HG03159 (cell line): ENCODE measurements at regions not wholly inside any gene's neighbourhood (a gene's known extent, or its start where the extent isn't known, plus 50 kb on each side); places are given as distances from the start of the nearest gene placed in this dataset.

Experiments
- ATAC-seq: cut with Tn5 transposase; IDR thresholded peaks from one replicate; pipeline ENCODE4 v1.9.1; 2021; ENCODE audit warnings: mild to moderate bottlenecking, moderate library complexity; ENCODE audit not compliant: unreplicated experiment

DNA sequence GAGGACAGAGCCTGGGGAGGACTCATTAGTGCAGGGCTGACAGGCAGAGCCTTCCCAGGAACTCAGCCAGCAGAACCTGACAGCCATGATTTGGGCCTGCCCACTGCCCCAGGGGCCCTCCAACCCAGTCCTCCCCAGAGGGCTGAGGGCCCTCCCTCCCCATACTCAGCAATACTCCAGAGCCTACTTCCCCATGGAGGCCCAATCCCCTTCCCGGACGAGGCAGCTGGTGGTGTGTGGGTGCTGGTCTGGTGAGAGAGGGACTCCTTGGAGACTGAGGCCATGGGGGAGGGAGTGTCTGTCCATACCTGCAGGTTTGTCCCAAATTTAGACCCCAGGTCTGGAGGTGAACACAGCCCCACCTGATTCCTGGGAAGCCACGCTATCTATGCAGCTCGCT, 120.9 kb upstream of the MLN start:
- no peak for ATAC-seq

DNA sequence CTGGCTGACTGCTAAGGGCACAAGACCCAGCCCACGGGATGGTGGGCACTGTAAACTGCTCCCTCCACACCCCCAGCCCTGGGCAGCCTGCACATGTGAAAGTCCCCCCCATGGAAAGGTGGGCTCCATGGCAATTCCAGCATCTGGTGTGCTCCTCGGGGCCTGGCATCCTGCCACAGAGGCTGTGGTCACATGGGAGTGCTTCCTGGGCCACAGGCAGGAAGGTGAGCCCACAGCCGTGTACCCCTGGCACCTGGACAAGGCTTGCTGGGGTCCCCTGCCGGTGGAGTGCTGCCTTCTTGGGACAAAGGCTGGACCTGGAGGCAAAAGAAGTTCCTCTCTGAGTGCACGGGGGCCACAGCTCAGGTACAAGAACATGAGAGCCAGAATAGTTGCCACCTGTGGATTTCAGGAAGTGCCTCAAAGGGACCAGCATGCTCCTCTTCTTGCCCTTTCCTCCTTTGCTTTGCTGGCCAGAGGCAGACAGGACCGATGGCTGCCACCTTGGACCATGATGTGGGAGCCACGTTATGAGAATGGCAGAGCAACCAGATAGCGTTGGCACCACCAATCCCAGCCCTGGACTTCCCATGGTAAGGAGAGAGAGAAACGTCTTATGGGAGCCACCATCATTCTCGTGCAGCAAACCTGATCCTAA, 120.2 kb upstream of the MLN start:
- ATAC-seq: no peak

DNA sequence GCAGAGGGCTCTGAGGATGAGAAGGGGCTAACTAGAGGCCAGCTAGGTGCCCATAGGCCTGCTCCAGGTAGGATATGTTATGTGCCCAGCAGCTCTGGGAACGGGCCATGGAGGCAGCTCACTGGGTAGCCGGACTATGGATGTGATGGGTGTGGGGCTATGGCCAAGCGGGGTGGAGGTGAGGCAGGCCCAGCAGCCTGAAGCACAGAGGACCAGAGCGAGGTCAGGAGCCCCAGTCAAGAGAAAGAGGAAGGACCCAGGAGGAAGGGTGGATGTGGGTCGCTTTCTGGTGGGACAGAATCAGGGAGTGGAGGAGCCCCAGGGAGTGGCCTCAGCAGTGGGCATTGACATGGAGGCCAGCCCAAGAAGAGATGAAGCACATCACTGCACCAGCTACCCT, 117.9 kb upstream of the MLN start:
- ATAC-seq: no peak

DNA sequence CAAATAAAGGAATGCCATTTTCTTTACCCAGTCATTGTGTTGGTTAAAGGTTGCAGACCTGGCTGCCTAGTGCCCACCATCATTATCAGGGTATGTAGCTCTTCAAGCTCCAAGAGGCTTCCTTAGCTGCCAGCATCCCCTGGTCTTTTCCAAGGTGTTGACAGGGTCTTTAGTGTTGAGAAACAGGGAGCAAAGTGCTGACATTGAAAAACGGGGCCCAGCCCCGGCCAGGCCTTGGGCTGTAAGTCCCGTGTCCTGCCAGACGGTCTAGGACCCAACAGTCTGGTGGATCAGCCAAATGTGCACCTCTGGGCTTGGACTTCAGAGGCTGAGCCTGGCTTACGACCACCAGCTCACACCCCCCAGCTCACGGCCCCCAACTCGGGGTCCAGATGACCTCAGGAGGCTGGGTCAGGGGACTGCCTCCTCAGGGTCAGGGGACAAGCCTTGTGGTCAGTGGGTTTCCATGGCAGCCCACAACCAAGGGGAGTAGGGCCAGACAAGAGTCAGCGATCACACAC, 114.4 kb upstream of the MLN start:
- no peak for ATAC-seq

DNA sequence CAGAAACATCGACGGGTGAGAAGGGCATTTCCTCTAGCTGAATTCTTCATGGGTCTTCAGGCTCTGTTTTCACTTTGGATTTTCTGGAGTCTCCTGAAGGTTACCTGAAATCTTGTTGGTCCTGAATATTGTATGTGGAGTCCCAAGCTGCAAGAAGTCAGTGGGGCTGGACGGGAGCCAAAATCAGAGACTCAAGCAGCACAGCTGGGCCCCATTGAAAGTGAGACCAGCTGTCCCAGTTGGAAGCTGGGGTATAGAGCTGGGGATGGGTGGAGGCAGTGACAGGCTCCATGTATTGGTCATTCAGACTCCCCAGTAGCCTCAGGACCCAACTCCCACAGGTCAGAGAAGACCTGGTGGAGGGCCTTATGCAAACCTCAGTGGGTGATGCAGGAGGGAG, 111.3 kb upstream of the MLN start:
- no peak for ATAC-seq

DNA sequence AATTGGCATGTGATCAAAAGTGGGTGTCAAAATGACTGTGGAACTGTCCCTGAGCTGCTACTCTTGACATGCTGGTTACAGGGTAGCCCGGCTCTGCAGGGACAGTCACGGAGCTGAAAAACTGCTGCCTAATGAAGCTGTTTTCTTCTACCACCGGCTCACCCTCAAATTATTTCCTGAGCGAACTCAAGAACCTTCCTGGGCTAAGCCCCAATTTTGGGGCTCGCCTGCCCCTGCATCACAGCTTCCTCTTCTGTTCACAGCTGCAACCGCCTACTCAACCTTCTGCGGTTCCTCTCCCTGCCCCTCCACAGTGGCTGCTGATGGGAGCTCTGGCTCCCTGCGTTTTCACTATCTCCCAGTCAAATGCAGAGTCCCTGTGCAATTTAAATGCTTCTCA, 110.8 kb upstream of the MLN start:
- ATAC-seq: no peak

DNA sequence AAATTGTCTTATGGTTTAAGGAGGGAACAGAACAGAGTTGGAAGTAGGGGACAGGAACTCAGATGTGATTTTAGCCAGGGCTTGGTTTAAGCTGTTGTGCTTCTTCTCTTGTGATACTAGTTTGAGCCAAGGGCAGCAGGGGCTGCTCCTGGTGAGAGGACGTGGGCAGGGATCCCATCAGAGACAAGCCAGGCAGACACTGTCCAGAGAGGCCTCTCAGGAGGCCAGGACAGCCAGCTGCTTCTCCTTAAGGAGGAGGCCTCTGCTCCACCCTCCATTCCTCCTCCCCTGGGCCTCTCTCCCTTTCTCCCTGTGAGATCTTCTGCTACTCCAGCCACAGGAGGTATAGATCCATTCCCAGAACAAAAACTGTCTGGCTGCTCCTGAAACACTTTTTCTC, 108.4 kb upstream of the MLN start:
- ATAC-seq: no peak

DNA sequence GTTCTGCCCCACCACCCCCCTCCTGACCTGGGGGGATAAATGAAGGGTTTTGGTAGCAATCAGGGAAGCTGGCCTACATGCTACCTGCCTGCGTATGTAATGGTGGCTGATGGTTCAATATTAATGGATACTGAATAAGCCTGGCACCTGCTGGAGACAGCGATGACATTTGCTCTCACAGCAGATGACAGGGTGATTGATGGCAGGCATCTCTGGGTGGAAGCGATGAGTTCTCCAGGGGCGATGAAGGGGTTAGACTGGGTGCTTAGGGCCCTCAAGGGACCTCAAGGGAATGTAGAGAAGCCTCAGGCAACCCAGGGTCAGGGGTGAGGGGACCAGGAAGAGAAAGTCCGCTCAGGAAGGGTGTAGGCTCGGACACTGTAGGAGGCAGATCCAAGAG, 107.7 kb upstream of the MLN start:
- no peak for ATAC-seq

DNA sequence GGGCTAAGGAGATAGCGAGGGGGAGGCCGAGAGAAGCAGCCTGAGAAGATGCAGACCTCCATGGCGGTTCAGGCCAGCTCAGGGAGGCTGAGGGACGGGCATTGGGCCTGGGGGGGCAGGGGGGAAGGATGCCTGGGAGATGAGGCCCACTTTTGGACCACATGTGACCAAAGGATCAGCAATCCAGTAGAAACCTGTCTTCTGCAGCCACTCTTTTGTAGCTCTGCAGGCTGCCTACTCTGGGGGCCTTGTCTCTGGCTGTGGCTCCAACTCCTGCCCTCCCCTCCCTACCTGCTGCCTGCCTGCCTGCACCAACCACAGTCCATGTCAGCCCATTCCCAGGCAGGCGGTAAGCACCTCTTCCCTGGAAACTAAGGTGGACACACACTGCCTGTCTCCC, 106.8 kb upstream of the MLN start:
- no peak for ATAC-seq

DNA sequence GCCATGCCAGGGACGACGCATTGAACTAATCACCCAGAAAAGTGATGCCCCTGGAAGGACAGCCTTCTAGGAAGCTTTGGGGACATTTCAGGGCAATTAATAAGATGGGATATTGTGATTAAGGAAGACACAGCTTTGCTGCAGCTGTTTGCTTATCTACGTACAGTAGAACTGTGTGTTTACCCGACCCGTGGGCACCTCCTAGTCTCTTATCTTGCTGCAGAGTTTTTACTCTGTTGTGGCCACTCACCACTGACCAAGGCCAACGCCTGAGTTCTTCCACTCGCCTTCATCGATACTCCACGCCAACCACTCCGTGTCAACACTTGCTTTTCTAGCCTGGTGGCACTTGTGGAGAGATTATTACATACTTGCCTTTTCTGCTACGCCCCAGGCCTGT, 105.9 kb upstream of the MLN start:
- ATAC-seq: no peak

DNA sequence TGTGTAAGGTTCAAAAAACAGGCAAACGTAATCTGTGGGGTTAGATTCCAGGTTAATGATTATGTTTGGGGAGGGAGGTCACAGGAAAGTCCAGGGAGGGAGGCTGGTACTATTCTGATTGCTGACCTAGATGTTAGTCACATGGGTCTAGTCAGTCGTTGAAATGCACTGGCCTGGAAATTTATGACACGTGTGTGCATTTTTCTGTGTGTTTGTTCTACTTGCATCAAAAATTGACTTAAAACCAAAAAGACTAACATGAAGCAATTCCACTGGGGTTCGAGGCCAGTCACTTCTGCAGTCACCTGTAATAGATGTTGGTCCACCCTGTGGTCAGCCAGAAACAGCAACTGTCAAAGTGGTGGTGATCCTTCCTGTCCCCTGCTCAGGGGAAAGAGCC, 104.2 kb upstream of the MLN start:
- ATAC-seq: no peak

DNA sequence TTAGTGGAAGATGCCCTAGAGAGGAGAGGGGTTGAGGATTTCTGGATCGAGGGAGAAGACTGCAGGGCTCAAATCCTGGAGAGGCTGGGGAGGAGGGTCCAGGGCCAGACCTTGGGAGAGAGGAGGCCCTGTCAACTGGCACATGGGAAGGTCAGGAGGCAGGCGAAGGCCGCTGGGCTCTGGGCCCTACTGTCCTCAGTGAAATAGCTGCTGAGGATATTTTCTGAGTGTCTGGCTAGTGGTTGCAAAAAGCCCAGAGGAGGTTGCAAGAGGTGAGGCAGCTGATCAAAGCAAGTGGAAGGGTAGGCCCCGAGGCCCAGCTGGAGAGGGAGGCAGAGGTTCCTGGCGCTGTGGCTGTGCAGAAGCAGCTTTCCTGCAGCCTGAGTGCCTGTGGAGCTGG, 103.4 kb upstream of the MLN start:
- no peak for ATAC-seq

DNA sequence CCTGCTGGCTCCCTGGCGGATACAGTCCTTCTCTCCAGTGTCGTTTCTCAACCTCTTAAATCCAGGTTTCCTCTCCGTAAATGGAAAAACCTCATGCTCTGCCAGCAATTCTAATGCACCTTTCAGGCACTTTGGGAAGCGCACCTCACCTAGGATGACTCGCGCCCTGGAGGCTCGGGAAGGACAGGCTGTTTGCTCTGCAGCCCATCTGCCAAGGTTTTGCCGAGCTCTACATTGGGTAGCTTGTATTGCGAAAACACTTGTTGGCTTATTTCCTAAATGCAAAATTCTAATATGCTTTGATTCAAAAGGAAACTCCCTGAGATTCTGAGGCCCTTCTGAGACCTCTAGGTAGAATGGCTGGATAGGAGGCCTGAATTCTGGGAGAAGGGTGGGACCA, 102.6 kb upstream of the MLN start:
- ATAC-seq: no peak

DNA sequence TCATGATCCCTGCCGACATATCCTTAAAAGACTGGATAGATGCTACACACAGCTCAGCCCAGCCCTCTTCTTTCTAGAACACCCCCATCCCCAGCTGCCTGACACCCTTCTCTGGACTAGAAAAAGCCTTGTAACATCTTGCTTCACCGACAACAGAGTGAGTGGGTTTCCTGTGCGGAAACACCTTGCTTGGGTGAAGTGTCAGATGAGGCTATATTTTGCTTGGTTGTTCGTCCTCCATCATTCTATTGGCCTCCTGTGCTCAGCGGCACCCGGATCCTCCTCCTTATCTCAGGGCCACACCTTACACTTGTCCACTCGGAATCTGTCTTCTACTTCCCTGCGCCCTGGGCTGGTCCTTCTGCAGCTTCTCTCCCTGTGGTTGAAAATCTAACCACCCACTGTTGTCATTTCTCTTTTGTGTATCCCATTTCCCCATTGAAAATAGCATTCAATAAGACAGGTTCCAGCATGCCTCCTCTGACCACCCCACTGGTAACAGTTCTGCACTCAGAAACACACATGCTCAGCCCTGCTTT, 101.3 kb upstream of the MLN start:
- no peak for ATAC-seq

DNA sequence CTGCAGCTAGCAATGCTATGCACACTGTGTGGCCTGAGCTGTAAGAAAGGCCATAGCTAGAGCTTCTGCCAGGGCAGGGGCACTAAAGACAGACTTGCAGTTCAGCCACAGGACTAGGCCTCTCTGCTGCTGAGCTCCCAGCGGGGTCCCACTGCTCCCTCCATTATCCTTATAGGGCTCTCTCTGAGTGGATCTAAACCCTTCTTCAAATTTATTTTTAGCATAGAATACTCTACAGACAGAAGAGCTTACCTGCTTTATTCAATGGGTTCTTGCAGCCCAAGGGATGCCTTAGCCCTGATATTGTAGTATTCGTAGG, 100.9 kb upstream of the MLN start:
- ATAC-seq: no peak

DNA sequence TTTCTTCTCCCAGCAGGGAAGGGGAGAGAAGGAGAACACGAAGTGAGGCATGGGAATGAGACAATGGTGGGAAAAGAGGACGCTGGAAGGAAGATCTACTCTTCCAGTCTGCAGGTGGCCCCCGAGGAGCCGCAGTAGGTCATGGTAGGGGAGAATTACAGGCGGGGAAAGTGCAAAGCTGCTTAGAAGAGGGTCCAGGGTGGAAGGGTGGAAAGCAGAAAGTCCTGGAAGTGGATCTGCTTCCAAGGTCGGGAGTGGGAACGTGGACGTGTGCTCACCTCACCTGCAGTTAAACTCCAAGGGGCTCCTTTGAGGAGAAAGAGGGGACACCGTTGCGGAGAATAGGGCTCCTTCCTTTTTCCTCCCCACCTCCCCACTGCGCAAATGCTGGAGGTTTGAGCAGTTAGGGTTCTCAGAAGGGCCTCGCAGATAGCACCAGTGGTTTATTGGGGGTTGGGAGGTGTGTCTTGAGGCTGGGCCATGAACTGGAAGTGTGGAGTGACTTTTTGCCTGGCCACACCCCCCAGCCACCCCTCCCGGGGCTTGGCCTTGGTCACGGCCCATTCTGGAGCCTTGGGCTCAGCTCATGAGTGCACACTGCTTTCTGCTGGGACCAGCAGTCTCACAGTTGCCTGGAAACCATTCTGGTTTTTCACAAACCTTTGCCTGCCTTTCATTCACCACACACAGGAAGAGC, 100.4 kb upstream of the MLN start:
- ATAC-seq: peak; percentile 74

DNA sequence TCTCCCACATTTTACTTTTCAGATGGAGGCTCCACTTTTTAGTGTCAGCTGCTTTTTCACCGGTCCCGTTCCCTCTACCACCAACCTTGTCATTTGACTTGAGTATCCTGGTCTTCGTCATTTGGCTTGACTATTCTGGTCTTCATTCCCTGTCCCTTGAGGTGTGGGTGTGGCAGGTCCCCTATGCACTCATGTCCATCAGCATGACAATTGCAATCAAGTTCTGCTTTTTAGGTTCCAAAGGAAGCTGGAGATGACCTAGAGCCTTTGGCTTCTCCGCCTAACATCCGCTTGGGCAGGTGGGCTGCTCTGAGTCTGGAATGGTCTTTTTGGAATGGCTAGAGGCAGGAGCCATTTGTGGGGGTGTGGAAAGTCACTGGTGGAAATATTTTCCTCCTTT, 99.8 kb upstream of the MLN start:
- no peak for ATAC-seq

DNA sequence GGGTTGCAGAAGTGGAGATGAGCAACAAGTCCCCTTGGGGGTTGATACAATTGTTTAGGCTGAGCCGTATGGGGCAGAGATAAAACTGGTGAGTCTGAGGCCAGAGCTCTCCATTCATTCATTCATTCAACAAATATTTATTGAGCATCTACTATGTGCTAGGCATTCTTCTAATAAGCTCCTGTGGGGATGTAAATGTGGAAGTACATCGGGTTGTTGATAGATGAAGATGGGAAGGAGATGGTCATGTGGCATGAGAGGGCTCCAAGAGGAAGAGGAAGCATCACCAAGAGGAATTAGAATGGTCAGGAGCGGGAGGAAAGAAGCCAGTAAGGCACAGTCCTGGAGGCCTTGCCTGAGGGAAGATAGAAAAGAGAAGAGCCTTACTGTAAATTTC, 98.7 kb upstream of the MLN start:
- no peak for ATAC-seq

DNA sequence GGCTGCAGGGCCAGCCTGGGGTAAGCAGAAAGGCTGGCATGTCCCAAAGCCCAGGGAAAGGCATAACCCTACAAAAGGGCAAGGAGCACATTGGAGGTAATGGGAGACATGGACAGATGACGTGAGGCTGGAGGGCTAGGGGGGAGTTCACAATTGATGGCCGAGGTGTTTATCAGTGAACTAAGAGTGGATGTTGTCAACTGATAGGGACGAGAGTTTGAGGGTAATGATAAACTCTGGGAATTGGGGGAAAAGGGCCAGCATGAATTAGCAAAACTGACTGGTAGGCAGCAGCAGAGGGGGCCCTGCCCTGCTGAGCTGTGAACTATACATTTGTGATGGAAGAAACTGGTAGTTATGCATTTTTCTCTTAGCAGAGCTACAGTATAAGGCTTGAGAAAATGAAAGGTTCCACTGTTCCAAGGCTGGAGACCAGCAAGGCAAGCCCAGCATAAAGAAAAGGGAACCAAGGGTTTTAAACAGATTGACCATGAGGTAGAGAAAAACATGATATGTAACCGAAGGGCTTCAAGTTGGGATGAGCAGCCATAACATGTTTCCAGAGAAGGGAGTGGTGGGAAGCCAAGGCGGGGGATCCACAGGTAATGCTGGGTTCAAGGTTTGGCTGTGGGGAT, 98.1 kb upstream of the MLN start:
- ATAC-seq: no peak

DNA sequence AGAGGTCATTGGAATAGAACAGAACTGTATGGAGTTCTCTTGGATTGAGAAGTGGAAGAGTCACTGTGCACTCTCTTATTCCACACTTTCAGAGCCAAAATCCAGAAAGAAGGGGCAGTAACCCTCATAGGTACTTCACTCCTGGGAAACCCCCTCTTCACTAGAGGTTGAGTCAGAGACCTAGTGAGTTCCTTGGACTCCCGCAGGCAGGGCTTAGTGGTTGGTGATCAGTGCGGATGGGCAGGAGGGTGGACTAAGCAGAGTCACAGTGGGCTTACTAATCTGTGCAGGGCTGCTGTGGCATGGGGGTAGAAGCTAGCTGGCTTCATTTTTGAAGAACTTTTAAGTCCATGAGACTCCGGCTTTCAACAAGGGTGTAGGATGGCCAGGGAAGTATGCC, 95.0 kb upstream of the MLN start:
- no peak for ATAC-seq

DNA sequence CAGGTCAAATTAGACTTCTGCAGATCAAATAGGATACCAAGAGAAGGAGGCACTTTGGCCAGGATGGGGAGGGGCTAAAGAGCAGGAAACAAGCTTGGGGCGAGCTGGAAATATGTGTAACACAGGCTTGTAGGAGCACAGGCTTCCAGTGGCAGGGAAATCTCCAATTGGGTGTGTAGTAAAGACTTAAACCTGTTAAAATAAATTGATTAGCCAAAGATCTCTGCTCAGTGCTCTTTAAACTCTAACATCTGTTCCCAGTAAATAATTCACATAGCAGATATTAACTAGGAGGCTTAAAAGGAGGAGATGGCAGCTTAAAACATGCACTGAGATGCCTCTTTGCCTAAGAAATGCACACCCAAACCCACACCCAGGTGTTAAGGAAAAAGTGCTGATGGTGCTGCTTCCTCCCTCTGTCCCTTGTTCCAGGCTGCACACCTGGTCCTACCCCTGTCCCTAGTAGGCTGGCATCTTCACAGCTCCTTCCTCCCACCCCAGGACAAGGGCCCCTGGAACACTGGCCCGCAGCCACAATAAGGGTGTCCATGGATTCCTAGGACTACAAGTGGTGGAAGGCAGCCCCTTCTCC, 93.5 kb upstream of the MLN start:
- no peak for ATAC-seq
